Stimulated activated CD8-positive, alpha-beta memory T cell treated with anti-CD3 and anti-CD28 coated beads, Interleukin-15, amount 100 ng/mL, for 48 hours (primary cell): ENCODE measurements at regions not wholly inside any gene's neighbourhood (a gene's known extent, or its start where the extent isn't known, plus 50 kb on each side); places are given as distances from the start of the nearest gene placed in this dataset.

Experiments used
- DNase-seq, 2 donors: peaks; one replicate each; pipeline ENCODE4 v3.0.0-alpha.2; 2020; ENCODE audit warnings: low read depth in 2 of 2

DNA sequence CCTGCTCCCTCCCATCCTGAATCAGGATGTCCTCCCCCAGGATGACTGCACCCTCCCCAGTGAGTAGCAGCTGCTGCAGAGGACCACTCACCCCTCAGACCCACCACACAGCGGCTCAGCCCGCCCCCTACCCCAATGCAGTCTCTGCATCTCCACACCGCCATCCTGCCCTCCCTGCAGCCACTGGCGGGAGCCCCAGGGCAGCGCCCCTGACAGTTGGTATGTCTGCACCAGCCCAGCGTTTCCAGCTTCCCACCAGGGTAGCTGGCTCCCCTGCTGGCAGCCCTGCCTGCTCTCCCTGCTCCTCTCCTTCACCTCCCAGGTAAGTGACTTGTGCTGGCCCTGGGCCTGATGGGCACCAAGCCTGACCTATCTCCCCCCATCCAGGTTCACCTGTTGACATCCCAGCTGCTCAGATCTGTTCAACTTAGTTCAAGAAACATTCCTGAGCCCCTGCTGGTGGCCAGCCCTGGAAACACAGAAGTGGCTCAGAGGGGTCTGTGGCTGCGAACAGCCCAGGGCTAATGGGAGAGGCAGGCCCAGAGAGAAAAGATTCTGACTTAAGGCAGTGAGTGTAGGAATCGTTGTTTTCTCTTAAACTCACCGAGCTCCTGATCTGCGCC, 117.7 kb upstream of the RAB6C start:
- DNase-seq: no peak

DNA sequence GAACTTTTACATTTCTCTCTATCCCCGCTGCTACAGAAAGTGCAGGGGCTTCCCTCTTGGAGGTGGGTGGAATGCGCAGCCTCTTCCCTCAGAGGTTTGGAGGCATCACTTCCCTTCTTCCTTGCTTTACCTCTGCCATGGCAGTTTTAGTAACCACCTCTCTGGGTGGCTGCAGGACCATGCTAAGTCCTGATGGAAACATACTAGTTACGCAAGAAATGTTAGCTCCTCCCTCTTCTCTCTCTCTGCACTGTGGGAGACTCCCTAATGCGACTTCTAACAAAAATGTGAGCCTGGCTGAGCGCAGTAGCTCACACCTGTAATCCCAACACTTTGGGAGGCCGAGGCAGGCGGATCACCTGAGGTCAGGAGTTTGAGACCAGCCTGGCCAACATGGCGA, 116.8 kb upstream of the RAB6C start:
- DNase-seq: no peak

DNA sequence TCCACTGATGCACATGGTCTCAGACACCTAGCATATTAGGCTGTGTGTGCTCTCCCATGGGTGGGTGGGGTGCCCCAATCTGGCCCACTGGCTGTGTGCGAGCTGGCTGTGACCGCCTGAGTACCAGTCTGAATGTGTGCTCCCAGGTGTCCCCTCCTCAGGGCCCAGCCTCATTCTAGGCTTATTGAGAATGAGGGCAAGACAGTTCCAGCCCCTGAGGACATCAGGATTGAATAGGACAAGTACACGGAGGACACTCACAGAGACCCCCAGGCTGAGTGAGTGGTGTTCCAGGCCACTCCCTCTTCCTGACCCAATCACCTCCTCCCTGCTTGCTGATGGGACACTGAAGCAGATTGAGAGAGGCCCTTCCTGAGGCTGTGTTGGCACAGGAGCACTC, 116.1 kb upstream of the RAB6C start:
- DNase-seq: no peak

DNA sequence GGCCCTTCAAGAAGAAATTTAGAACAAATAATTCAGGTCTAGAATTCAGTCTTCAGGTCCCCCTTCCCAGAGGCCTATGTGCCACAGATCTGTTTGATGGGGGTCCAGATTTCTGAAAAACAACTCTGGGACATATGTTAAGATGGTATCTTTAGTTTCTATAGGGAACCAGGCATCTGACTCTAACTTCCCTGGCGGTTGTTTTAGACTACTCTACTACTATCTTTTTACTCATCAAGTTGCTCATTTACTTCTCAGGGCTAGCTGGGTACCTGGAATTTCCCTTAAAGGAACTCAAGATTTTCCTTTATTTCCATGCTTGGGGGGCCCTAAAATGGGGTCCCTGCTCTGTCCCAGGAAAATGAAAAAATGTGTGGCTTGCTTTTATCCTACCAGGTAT, 114.7 kb upstream of the RAB6C start:
- no peak for DNase-seq

DNA sequence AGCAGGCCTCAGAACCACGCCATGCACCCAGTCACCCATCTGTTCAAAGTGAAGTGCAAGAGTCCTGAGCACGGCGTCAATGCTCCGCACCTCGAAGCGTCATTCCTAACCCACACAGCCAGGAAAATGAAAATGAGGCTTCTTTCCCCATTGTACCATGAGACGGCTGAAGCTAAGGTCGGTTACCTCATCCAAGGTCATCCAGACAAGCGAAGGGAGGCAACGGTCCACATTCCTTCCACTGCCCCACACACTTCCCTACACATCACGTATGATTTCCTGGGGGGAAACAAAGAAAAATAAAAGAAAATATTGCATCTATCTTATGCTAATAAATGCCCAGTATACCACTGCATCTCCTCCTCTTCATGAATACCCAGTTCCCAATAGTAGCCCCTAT, 113.5 kb upstream of the RAB6C start:
- DNase-seq: no peak

DNA sequence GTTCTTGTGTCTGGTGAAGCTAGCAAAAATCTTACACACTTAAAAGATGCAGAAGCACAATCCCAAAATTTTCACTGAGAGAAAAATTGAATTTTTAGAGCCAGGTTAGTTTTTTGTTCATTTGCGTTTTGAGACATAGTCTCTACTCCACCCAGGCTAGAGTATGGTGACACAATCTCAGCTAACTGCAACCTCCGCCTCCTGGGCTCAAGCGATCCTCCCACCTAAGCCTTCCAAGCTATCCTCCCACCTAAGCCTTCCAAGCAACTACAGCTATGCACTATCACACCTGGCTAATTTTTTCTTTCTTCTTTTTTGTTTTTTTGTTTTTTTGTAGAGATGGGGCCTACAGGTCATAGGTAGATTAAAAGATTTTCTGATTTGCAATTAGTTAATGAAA, 113.1 kb upstream of the RAB6C start:
- DNase-seq: no peak

DNA sequence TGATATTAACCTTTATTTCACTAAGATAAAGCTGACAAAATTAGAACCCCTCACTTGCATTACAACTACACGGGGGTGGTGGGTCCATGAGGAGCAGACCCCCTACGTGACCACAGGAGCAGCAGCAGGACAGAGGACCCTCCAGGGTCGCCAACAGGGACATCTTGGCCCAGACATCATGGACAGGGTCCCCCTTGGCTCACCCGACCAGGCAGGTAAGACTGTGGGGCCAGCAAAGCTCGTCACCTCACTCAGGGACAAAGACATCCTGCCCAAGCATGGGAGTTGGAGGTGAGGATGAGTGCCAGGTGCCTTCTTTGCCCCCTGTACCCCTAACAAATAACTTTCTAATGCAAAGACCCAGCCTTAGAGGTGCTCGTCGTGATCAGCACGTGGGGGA, 111.3 kb upstream of the RAB6C start:
- DNase-seq: no peak

DNA sequence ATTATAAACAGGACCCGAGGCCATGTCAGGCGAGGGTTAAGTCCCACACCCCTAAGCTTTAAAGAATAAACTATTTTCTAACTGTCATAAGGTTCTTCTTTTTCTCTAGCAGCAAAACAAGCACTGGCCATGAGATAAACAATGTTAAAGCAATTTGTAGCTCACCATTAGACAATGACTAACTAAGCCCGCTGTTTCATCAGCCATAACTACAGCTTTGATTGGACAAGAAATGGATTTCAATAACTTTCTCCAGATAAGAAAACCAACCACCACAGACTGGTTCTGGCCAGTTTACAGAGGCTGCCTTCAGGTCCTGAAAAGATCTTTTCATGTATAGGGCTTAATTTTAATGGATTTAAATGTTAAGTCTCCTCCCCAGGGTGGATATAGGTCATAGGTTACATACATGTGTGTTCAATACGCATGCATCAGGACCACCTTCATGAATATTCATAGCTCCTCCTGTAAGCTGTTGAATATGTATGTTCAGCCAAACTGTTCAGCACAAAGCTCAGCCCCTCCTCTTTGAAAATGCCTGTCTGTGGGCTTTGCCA, 108.7 kb upstream of the RAB6C start:
- no peak for DNase-seq

DNA sequence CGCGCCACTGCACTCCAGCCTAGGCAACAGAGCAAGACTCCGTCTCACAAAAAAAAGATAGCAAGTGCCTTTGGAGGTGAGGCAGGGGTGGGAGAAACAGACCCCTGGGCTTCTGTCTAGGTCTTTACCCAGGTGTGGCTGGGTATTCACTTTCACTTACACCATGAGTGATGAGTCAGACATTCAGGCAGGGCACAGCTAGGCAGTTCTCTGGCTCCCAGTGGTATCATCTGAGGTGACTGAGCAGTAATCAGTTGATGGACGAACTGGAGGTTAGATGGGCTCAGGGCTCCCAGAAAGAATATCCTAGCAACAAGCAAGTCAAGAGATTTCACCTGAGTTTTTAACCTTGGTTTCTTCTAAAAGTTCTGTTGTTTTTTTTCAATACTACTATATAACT, 107.0 kb upstream of the RAB6C start:
- no peak for DNase-seq

DNA sequence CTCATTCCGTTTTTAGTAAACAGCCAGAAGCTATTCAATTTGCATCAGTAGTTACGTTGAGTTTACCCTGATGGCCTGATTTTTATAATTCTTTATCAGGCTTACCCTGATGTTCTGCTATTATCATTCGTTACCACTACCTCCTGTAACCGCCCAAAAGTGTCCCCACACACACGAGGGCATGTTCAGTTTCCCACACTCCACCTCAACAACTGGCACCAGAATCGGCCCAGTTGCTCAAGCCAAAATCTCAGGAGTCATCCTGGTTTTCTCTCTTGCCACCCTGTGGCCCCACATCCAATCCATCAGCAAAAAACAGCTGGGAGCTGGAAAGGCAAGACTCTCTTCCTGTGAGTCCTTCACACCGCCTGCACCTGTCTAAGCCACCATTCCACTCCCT, 102.9 kb upstream of the RAB6C start:
- no peak for DNase-seq

DNA sequence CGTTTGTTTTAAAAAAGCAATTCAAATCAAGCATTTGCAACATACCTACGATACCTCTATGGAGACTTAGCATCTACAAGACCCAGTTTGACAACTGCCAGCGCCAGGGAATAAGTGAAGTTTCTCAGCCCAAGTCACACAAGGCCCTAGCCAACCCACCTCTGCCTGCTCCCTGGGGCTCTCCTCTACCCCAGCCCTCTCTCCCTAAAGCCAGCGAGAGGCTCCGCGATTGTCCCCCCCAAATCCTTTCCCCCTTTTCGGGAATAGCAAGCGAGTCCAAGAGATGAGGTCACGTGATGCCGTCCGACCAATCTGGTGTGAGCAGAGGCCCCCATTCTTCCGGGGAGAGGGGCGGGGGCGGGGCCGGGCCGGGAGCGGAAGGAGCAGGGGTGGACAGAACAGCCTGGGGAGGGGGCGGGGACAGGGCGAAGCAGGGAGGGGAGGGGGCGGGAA, 102.2 kb upstream of the RAB6C start:
- DNase-seq: peak; percentile 68 to 75

DNA sequence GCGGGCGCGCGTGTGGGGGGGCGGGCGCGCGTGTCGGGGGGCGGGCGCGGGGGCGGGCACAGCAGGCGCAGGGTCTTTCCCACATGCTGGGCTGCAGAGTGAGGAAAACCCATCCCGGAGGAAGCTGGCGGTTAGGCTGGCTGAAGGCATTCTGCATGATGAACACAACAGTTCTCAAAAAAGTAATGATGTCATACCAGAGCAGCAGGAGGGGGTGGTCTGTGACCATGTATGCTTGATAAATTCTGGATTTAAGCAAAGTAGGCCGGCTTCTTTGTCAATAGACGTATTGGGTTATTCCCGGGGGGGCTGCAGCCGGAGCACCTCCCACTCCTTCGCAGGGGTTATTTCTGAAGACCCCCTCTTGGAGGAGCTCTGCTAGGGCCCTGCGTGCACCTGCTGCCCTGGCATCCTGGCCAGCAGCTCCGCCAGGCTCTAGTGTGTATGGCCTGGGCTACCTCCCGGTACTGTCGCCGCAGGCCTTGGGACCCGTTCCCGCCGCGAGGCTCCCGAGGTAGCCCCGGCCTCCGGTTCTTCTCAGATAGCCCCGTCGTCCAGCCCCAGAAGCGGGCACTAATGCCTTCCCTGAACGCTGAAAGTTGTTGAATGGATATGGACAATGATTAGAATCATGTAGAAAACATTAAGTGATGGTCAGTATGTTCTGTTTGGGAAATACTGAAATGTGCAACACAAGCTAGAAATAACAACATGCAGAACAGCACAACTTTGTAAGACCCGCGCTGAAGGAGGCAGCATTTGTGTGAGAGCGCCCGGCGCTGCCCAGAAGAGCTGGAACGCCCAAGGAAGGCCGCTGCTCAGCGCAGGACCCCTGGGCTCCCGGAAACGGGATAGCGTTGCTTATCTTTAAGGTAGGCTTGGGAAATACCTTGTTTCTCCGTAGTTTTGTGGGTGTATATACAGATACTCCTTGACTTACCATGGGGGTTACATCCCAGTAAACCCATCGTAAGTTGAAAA, 101.4 kb upstream of the RAB6C start:
- DNase-seq: no peak

DNA sequence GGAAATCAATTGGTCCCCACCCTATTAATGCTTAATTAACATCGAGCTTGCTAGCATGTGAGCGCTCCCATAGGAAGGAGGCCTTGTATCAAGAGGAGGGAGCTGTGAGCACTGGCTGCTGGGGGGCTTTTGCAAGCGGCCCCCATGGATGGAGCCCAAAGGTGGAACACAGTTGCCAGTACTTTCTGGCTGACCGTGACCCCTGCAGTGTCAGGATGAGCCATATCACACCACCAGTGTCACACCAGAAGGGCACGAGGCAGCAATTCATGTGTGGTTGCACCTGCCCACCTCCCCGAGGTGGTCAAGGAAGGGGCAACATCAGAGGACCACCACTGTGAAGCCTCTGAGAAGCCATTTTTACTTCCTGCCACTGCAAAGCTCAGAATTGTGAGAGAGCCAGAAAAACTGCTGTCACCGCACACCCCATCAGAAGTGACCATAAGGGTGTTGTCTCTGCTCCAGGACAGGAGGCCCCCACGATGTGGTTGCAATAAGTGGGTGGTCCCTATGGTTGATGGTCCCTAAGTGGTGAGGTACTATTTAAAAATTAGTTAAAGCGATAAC, 99.8 kb upstream of the RAB6C start:
- no peak for DNase-seq

DNA sequence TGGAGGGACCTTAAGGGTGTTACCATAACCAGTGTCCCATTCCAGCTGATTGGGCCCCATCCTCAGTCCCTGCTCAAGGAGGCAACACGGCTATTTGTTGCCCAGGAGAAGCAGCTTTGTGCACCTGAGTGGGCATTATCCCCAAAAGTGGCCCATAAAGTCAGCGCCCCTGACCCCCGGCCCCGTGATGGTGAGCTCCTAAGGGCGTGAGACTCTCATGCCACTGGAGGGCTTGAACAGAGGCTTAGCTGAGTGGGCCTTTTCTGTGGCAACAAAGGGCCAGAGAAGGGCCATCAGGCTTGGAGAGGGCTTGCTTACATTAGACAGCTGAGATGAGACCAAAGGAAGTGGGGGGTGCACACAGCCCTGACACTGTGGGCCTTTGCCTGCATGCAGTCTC, 99.2 kb upstream of the RAB6C start:
- DNase-seq: no peak

DNA sequence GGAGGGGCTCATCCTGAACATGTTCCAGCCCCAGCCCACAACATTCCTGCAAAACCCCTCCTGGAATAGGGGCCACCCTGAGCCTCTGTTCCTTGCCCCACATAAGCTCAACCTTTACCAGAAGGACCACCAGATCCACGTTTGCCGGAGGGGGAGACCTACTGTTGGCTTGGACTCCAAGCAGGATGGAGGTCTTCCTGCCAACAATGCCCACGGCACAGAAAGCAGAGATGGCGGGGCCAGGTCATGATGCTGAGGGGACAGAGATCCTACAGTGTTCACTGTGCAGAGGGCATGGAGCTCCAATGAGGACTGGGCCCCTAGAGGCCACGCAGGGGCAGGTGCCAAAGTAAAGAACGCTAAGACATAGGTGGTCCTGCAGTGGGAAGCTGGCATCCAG, 98.5 kb upstream of the RAB6C start:
- no peak for DNase-seq

DNA sequence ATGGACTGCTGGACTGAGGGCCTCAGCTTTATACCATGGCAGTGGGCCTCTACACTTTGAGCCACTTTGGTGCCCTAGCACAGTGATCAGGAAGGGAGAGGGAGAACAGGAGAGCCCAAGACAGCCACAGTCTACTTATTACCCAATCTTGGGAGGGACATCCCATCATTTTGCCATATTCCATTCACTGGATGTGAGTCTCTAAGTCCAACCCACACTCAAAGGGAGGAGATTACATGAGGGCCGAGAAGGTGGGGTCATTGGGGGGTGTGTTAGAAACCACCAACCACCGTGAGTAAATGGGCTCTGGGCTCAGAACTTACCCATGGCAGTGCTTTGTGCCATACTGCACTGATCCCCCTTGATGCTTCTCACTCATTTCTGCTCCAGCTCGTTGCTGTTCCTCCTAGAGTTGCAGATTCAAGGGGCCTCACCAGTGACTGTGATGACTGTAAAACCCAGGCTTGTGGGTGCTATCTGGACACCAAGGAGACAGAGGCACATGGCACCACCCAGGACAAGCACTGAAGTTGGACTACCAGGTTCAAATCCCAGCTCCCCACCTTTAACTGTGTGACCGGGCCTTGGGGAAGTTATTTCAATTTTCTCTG, 97.6 kb upstream of the RAB6C start:
- no peak for DNase-seq

DNA sequence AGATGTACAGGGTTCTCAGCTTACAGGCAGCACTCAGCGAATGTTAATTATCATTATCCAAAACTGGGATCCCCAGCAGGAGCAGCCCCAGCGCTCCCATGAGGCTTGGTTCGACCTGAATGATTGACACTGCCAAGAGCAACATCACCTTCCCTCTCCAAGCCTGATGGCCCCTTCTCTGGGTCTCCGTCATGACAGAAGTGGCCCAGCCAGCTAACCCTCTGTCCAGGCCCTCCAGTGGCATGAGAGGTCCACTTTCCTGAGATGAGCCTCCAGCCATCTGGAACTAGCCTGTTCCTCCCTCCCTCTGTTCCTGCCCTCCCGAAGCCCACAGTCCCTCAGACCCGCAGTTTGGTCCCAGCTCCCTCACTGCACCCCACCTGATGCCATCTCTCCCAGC, 97.0 kb upstream of the RAB6C start:
- no peak for DNase-seq

DNA sequence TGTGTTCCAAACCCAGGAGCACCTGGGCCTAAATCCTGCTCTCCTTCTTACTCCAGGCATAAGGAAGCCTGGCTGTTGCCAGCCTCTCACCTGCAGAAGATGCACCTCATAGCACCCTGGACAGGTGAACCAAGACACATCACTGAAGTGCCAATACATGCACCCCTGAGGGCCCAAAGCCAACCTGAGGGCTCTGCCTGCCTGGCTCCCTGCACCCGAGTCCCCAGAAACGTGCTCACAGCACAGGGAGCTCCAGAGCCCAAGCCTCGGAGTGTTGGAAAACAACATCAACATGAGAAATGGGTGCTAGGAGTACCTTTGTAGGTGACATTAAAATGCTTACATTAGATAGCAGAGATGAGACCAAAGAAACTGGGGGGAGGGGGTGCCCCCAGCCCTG, 96.3 kb upstream of the RAB6C start:
- DNase-seq: no peak

DNA sequence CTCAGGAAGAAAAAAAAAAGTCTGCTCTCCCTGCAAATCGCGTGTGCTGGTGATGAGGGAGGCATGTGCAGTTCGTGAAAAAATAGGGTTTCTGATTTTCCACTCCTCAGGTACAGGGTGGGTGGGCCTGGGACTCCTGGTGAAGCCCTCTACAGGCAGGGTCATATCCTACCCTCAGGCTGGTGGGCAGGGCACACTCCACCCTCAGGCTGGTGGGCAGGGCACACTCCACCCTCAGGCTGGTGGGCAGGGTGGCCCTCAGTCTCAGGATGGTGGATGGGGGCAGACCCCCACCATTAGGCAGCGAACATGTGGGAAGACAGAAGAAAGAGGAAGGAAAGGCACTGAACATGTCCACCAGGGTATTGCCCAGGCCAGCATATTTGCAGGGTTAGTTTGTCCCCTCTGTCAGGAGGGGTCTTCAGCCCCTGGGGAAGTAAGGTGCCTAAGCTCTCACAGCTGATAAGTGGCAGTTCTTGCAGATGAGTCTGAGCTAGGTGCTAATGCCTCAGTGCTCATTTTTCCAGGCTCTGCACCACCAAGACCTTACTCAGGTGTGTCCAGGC, 95.2 kb upstream of the RAB6C start:
- DNase-seq: no peak

DNA sequence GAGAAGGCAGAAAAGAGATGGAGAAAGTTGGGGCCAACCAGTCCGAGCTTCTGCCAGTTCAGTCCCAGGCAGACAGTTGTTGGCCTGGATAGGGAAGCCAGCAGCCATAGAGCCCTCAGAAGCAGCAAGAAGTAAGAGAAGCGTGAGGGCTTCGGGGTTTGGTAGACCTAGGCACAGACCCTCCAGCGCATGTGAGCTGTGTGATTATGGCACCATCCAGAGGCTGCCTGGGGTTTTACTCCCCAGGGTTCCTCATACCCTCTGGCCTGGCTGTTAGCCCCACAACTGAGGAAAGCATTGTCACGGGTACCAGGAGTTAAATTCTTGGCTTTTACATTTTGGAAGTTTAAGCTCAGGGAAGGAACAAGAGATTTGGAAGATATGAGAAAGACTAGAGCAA, 93.7 kb upstream of the RAB6C start:
- no peak for DNase-seq

DNA sequence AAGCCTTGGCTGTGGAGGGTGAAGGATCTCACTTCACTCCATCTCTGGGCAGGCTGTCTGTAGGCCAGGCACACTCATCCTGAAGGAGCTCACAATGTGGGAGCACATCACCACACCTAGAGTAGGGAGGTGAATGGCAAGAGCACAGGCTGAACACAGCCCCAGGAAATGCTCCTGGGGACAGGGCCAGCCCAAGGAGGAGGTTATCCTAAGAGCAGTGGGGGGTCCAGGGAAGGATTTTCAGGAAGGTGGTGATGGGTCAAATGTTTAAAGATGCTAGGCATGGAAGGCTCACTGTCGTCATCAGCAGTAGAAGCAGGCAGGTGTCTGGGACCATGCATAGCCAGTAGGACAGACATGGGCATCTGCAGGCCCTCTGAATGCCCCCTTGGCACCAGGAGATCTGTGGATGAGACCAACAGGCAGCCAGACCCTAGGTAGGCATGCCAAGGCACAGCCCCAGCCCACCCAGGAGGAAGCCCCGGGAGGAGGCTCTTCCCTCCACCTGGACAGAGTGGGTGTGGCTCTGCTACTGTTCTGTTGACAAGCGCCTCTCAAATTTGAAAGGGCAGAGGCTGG, 91.7 kb upstream of the RAB6C start:
- no peak for DNase-seq

DNA sequence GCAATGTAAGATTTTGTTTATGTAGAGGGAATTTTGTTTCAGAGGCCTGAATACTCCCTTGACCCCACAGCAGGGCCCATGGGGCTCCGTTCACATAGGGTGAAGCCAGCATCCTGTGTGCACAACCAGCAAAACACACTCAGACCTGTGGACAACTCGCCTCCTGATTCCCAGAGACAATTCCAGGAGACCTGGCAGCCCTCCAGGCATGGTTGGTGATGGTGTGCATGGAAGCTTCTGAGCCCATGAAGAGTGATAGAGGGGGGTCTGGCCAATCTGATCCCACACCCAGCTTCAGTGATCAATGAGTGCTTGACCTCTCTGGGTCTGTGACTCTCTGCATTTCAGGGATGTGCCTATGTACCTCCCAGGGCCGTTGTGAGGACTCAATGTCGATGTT, 91.0 kb upstream of the RAB6C start:
- no peak for DNase-seq
